ENCODE measurements at regions not wholly inside any gene's neighbourhood (a gene's known extent, or its start where the extent isn't known, plus 50 kb on each side); places are given as distances from the start of the nearest gene placed in this dataset.

DNA sequence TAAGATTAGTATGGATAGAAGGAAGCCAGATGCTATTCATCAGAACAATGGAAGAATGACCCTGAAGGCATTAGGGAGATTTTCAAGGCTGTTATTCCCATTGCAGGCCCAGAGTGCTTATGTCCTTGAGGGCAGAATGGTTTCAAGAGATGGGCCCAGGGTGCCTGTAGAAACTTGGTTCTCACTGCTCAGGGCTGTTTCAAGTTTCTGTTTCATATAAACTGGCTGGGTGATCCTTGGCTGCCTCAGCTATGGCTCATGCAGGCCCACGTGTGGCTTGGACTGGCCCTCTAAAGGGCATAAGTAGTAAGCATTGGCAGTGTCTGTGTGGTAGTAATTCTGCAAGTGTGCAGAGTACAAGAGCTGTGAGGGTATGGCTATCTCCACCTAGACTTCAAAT, 540.9 kb upstream of the MAN1A1 start:
- WGBS (ENCODE audit: insufficient coverage, low lambda C conversion rate) = no CpG with 5 or more reads among the region's 1 CpG

DNA sequence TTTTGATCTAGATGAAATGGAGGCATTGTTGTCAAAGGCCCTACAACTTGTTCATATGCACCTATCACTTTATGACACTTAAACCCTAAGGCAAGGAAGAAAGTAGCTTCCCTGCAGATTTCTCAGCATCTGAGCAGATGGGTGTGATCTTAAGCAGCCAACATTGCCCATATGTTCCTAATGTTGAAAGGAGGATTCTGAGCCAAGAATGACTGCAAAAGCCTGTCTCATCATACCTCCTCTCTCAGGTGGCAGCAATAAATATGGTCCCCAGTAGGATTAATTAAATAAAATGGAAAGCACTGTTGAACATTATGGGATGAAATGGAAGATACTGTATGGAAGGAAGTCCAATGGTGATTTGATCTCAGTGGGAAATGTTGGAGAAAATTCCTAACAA, 538.1 kb upstream of the MAN1A1 start:
- Histone ChIP-seq H3K36me3 (ENCODE audit: control insufficient read depth, insufficient read depth, low read length) (no peaks in the 10 kb centered on the region), H3K27ac (ENCODE audit: low read length) (no peak overlapping the region), H3K9me3 (ENCODE audit: control insufficient read depth, low read depth, low read length) (no peaks in the 10 kb centered on the region), H3K4me1 (ENCODE audit: control insufficient read depth, insufficient read depth, low read length) (no peaks in the 10 kb centered on the region), H3K27me3 (ENCODE audit: control insufficient read depth, insufficient read depth, low read length) (no peaks in the 10 kb centered on the region), H3K4me3 (ENCODE audit: low read length) (no peak overlapping the region)
- no peak for DNase-seq

More for the DNA sequence above, 540.9 kb upstream of the MAN1A1 start:
- H3K36me3 ChIP-seq (ENCODE audit: control insufficient read depth, insufficient read depth, low read length) = no peaks in the 10 kb centered on the region
- H3K4me1 ChIP-seq (ENCODE audit: control insufficient read depth, insufficient read depth, low read length) = no peaks in the 10 kb centered on the region
- H3K27me3 ChIP-seq (ENCODE audit: control insufficient read depth, insufficient read depth, low read length) = no peaks in the 10 kb centered on the region
- no peak for DNase-seq
- H3K4me3 ChIP-seq (ENCODE audit: low read length) = no peak overlapping the region
- H3K9me3 ChIP-seq (ENCODE audit: control insufficient read depth, low read depth, low read length) = no peaks in the 10 kb centered on the region
- H3K27ac ChIP-seq (ENCODE audit: low read length) = no peak overlapping the region

DNA sequence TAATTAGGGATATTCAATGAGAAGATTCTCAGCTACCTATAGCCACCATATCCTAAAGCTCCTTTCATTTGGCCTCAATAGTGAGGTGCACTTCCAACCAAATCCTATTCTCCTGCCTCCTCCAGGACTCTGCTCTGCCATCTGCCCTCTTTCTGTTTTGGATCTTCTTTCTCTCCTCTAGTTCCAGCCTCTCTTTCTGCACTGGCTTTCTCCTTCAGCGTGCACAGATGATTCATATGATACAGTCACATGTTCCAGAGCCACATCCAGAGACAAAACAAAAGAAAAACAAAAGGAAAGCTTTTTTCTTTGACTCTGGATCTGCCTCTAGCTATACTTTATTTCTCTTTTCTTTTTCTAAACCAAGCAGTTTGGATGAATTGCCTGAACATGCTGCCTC, 531.9 kb upstream of the MAN1A1 start:
- no peak overlapping the region for H3K27ac ChIP-seq (ENCODE audit: low read length)
- H3K4me1 ChIP-seq (ENCODE audit: control insufficient read depth, insufficient read depth, low read length) = no peaks in the 10 kb centered on the region
- no peak for DNase-seq
- no peak overlapping the region for H3K4me3 ChIP-seq (ENCODE audit: low read length)
- no peaks in the 10 kb centered on the region for H3K36me3 ChIP-seq (ENCODE audit: control insufficient read depth, insufficient read depth, low read length)
- H3K9me3 ChIP-seq (ENCODE audit: control insufficient read depth, low read depth, low read length) = no peaks in the 10 kb centered on the region
- no CpG with 5 or more reads among the region's 1 CpG for WGBS (ENCODE audit: insufficient coverage, low lambda C conversion rate)
- no peaks in the 10 kb centered on the region for H3K27me3 ChIP-seq (ENCODE audit: control insufficient read depth, insufficient read depth, low read length)

DNA sequence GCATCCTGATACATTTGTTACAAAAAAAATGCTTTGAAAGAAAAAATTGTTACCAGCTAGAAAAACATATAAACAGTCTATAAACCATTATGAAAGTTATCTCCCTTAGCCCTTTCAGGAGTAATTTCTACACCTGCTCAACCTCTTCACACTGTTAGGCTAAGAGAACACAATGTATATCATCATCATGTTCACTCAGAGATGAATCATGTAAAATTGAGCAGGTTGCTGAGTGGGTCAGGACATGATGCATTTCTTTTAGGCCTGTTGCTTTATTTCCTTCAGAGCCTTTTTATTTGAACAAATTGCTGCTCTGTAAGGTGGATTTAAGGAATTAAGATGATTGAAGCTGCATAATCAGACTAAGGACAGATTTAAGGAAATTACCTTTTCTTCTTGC, 531.3 kb upstream of the MAN1A1 start:
- Histone ChIP-seq H3K9me3 (ENCODE audit: control insufficient read depth, low read depth, low read length) (no peaks in the 10 kb centered on the region), H3K4me3 (ENCODE audit: low read length) (no peak overlapping the region), H3K4me1 (ENCODE audit: control insufficient read depth, insufficient read depth, low read length) (no peaks in the 10 kb centered on the region), H3K27ac (ENCODE audit: low read length) (no peak overlapping the region), H3K36me3 (ENCODE audit: control insufficient read depth, insufficient read depth, low read length) (no peaks in the 10 kb centered on the region), H3K27me3 (ENCODE audit: control insufficient read depth, insufficient read depth, low read length) (no peaks in the 10 kb centered on the region)
- no peak for DNase-seq

DNA sequence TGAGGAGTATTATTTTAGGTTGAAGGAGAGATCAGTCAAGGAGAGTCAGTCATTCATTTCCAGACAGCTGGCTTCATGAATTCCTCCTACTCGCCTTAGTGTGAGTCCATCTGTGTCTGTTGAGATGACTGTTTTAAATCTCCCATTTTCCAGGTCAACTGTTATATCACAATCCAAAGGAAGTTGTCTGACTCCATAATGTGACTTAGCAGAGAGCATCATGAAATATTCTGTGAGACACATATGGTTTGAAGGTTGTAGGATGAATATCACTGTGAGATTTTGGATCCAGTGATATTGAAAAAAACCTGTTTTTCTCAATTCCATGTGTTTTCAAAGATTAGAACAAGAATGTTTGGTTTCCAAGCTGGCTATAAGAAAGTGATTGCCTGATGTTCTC, 530.2 kb upstream of the MAN1A1 start:
- WGBS (ENCODE audit: insufficient coverage, low lambda C conversion rate) = 20% methylated on average over 1 of the region's 1 CpG
- H3K27ac ChIP-seq (ENCODE audit: low read length) = no peak overlapping the region
- no peaks in the 10 kb centered on the region for H3K27me3 ChIP-seq (ENCODE audit: control insufficient read depth, insufficient read depth, low read length)
- no peaks in the 10 kb centered on the region for H3K4me1 ChIP-seq (ENCODE audit: control insufficient read depth, insufficient read depth, low read length)
- no peak for DNase-seq
- no peak overlapping the region for H3K4me3 ChIP-seq (ENCODE audit: low read length)
- no peaks in the 10 kb centered on the region for H3K9me3 ChIP-seq (ENCODE audit: control insufficient read depth, low read depth, low read length)
- no peaks in the 10 kb centered on the region for H3K36me3 ChIP-seq (ENCODE audit: control insufficient read depth, insufficient read depth, low read length)

DNA sequence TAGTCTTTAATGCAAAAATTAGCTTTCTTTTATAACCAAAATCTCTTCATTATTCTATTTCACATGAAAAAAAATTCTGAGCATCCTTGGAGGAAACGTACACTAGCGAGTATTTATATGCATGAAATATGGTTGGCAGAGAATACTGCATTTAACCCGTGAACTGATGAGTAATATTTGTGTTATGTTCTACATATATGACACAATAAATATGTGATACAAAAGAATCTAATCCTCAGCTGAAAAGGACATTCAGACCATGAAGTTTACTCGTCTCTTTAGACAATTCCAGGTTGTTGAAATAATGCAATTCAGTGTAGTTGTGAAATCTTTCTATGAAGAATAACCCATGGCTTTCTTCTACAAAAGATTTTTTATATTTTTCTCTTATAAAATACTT, 524.8 kb upstream of the MAN1A1 start:
- H3K27me3 ChIP-seq (ENCODE audit: control insufficient read depth, insufficient read depth, low read length) = no peaks in the 10 kb centered on the region
- H3K27ac ChIP-seq (ENCODE audit: low read length) = no peak overlapping the region
- no peak for DNase-seq
- H3K36me3 ChIP-seq (ENCODE audit: control insufficient read depth, insufficient read depth, low read length) = no peaks in the 10 kb centered on the region
- no peak overlapping the region for H3K4me3 ChIP-seq (ENCODE audit: low read length)
- no peaks in the 10 kb centered on the region for H3K4me1 ChIP-seq (ENCODE audit: control insufficient read depth, insufficient read depth, low read length)
- no peaks in the 10 kb centered on the region for H3K9me3 ChIP-seq (ENCODE audit: control insufficient read depth, low read depth, low read length)
- 92% methylated on average over 4 of the region's 4 CpGs for WGBS (ENCODE audit: insufficient coverage, low lambda C conversion rate)

DNA sequence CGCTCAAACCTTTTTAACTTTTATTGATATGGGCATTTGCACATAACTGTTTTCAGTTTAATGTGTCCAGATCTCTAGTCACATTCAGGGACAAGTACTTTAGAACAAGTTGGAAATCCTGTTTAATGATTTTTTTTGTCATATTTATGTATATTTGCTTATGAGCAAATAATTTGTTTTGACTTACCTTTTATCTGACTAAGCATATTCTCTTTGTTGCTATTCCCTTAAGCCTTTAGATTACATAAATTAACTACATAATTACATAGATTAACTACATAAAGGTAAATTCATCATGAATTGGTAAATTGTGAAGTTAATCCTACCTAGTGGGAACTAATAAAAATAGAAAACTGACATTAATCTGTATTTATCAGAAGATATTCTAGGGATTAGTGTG, 523.5 kb upstream of the MAN1A1 start:
- H3K27me3 ChIP-seq (ENCODE audit: control insufficient read depth, insufficient read depth, low read length) = no peaks in the 10 kb centered on the region
- H3K36me3 ChIP-seq (ENCODE audit: control insufficient read depth, insufficient read depth, low read length) = no peaks in the 10 kb centered on the region
- DNase-seq = no peak
- H3K9me3 ChIP-seq (ENCODE audit: control insufficient read depth, low read depth, low read length) = no peaks in the 10 kb centered on the region
- no peaks in the 10 kb centered on the region for H3K4me1 ChIP-seq (ENCODE audit: control insufficient read depth, insufficient read depth, low read length)
- no CpG with 5 or more reads among the region's 1 CpG for WGBS (ENCODE audit: insufficient coverage, low lambda C conversion rate)
- no peak overlapping the region for H3K27ac ChIP-seq (ENCODE audit: low read length)
- H3K4me3 ChIP-seq (ENCODE audit: low read length) = no peak overlapping the region

DNA sequence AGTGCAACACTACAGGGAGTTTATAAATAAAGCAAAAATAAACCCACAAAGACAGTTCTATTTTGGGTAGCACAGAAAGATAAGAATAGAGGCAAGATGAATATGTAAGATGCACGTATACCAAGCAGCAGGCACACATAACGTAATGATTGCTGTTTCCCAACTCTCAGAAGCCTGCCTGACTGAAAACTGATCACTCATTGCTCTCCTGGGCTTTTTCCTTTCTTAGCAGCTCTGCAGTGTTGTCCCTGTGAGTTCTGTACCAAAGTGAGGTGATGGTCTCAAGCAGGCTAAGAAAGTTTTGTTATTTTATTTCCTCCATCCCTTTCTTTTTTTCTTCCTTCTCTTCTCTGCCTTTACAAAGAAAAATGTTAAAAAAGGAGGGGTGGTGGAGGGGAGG, 522.0 kb upstream of the MAN1A1 start:
- H3K4me3 ChIP-seq (ENCODE audit: low read length) = no peak overlapping the region

DNA sequence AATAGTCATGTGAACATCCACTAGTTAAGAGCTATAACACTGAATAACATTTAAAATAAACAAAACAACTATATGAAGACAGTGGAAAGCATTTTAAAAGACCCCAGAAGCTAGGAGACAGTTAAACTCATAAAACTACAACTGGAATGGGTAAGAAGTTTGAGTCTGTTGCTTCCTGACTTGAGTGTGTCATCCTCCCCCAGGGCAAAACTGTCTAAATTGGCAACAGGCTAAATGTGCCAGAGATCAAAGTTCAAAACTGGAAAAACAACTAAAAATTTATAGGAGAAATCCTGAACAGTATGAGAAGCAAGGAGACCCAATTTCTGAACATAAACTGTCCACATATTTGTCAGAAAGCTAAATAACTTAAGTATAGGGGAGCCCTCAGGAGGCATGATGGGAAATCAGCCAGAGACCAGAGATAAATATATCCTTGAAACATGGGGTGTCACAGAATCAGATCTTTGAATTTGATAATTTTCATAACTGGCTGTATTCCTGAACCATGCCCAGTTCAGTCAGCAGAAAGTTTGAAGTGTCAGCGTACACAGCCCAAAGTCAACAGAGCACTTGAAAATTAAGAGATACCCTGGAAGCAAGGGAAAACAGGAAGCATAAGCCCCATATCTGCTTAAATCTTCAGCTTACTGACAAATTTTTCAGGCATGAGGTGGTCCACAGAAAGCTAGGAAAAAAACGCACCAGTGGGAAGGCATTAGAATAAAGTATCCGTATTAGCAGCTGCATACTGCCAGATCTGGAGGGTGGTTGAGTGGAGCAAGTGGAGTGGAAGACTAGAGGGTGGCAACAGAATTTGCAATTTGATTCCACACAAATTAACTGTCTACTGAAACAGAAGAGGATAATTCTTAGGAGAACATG, 516.1 kb upstream of the MAN1A1 start:
- no peaks in the 10 kb centered on the region for H3K36me3 ChIP-seq (ENCODE audit: control insufficient read depth, insufficient read depth, low read length)
- no peaks in the 10 kb centered on the region for H3K27me3 ChIP-seq (ENCODE audit: control insufficient read depth, insufficient read depth, low read length)
- no peak overlapping the region for H3K27ac ChIP-seq (ENCODE audit: low read length)
- H3K4me3 ChIP-seq (ENCODE audit: low read length) = no peak overlapping the region
- DNase-seq = no peak
- no CpG with 5 or more reads among the region's 3 CpGs for WGBS (ENCODE audit: insufficient coverage, low lambda C conversion rate)
- no peaks in the 10 kb centered on the region for H3K4me1 ChIP-seq (ENCODE audit: control insufficient read depth, insufficient read depth, low read length)
- no peaks in the 10 kb centered on the region for H3K9me3 ChIP-seq (ENCODE audit: control insufficient read depth, low read depth, low read length)

More for the DNA sequence above, 522.0 kb upstream of the MAN1A1 start:
- Histone ChIP-seq H3K9me3 (ENCODE audit: control insufficient read depth, low read depth, low read length) (no peaks in the 10 kb centered on the region), H3K36me3 (ENCODE audit: control insufficient read depth, insufficient read depth, low read length) (no peaks in the 10 kb centered on the region), H3K4me1 (ENCODE audit: control insufficient read depth, insufficient read depth, low read length) (no peaks in the 10 kb centered on the region), H3K27me3 (ENCODE audit: control insufficient read depth, insufficient read depth, low read length) (no peaks in the 10 kb centered on the region), H3K27ac (ENCODE audit: low read length) (no peak overlapping the region)
- no CpG with 5 or more reads among the region's 2 CpGs for WGBS (ENCODE audit: insufficient coverage, low lambda C conversion rate)
- no peak for DNase-seq

DNA sequence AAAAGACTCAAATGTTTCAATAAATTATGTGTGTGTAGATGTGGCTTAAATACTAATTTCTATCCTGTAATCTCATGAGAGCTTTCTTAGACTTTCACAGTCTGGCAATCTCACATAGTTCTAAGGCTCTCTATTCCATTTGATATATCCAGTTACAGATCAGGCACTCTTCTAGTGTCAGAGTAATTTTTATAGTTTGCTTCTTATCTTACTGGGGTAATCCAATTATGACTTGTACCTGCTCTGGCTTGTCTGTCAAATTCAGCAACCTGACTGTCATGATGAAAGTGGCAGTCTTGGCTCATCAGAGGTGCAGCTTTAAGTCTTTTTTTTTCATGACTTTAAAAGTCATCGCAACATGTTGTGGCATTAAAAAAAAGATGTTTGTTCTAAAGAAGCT, 513.2 kb upstream of the MAN1A1 start:
- H3K4me1 ChIP-seq (ENCODE audit: control insufficient read depth, insufficient read depth, low read length) = no peaks in the 10 kb centered on the region
- H3K9me3 ChIP-seq (ENCODE audit: control insufficient read depth, low read depth, low read length) = no peaks in the 10 kb centered on the region
- H3K27me3 ChIP-seq (ENCODE audit: control insufficient read depth, insufficient read depth, low read length) = no peaks in the 10 kb centered on the region
- WGBS (ENCODE audit: insufficient coverage, low lambda C conversion rate) = no CpG with 5 or more reads among the region's 1 CpG
- no peak overlapping the region for H3K27ac ChIP-seq (ENCODE audit: low read length)
- no peaks in the 10 kb centered on the region for H3K36me3 ChIP-seq (ENCODE audit: control insufficient read depth, insufficient read depth, low read length)
- H3K4me3 ChIP-seq (ENCODE audit: low read length) = no peak overlapping the region
- no peak for DNase-seq

DNA sequence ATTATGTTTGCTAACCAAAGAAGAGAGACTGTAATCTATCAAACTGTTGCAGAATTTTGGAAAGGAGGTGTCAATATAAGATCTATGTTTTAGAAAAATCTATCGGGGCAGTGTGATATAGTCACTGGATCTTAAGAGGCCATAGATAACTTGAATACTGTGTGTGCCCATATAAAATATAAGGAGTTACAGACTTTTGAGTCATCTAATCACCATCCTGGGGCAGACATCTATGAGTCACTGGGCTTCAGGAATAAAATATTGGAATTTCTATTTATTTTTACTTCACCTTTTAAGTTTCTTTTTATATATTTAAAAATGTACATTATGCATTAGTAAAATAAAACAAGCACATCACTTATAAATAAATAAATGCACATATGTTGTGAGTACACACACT, 509.3 kb upstream of the MAN1A1 start:
- H3K36me3 ChIP-seq (ENCODE audit: control insufficient read depth, insufficient read depth, low read length) = no peaks in the 10 kb centered on the region
- H3K27ac ChIP-seq (ENCODE audit: low read length) = no peak overlapping the region
- H3K27me3 ChIP-seq (ENCODE audit: control insufficient read depth, insufficient read depth, low read length) = no peaks in the 10 kb centered on the region
- H3K9me3 ChIP-seq (ENCODE audit: control insufficient read depth, low read depth, low read length) = no peaks in the 10 kb centered on the region
- no peak overlapping the region for H3K4me3 ChIP-seq (ENCODE audit: low read length)
- no peaks in the 10 kb centered on the region for H3K4me1 ChIP-seq (ENCODE audit: control insufficient read depth, insufficient read depth, low read length)
- WGBS (ENCODE audit: insufficient coverage, low lambda C conversion rate) = no CpG with 5 or more reads among the region's 1 CpG
- no peak for DNase-seq
